CD14-positive monocyte (primary cell): ENCODE measurements at regions not wholly inside any gene's neighbourhood (a gene's known extent, or its start where the extent isn't known, plus 50 kb on each side); places are given as distances from the start of the nearest gene placed in this dataset.

Experiments
- DNase-seq, 3 donors: peaks; one replicate each; pipeline ENCODE4 v3.0.0-alpha.2; 2011 to 2022
- H2AFZ ChIP-seq: 2 replicates; pipeline ENCODE4 v1.6.0; 2012; ENCODE audit warnings: mild to moderate bottlenecking, low read depth, low read length, inconsistent platforms; ENCODE audit not compliant: insufficient read depth, poor library complexity, severe bottlenecking
- H3K27ac ChIP-seq, 2 donors: 1 replicate in 1 of 2; 2 replicates in 1 of 2; pipeline ENCODE4 v1.5.1; 2012 to 2013; ENCODE audit warnings: low read length in 2 of 2, control low read depth in 1 of 2, inconsistent platforms in 1 of 2, low read depth in 1 of 2, mild to moderate bottlenecking in 1 of 2
- H3K27me3 ChIP-seq, 2 donors: one replicate each; pipeline versions ENCODE4 v1.6.0 to v1.6.1; 2011 to 2013; ENCODE audit warnings: low read length in 2 of 2; ENCODE audit not compliant: control insufficient read depth in 2 of 2, insufficient read depth in 2 of 2
- H3K36me3 ChIP-seq, 2 donors: replicated peaks in 1 of 2; 1 replicate in 1 of 2; 2 replicates in 1 of 2; pipeline versions ENCODE4 v1.5.1 to v1.6.1; 2012 to 2013; ENCODE audit warnings: low read length in 2 of 2, control low read depth in 1 of 2, inconsistent platforms in 1 of 2, mild to moderate bottlenecking in 1 of 2; ENCODE audit not compliant: insufficient read depth in 2 of 2, control insufficient read depth in 1 of 2
- H3K4me1 ChIP-seq, 2 donors: 1 replicate in 1 of 2; 2 replicates in 1 of 2; pipeline versions ENCODE4 v1.5.1 to v1.6.1; 2012 to 2013; ENCODE audit warnings: low read length in 2 of 2, control low read depth in 1 of 2, inconsistent platforms in 1 of 2, mild to moderate bottlenecking in 1 of 2, moderate library complexity in 1 of 2; ENCODE audit not compliant: insufficient read depth in 2 of 2, control insufficient read depth in 1 of 2
- H3K4me2 ChIP-seq: replicated peaks from 2 replicates; pipeline ENCODE3; 2012; ENCODE audit warnings: low read length, moderate library complexity, mild to moderate bottlenecking; ENCODE audit not compliant: poor library complexity, severe bottlenecking; ENCODE audit errors: extremely low read depth
- H3K4me3 ChIP-seq, 3 experiments: fragments of 200-600 bp in 1 of 3; sonication (generic) in 1 of 3; replicated peaks in 1 of 3; 1 replicate in 2 of 3; 2 replicates in 1 of 3; pipeline ENCODE4 v1.5.1; 2011 to 2013; ENCODE audit warnings: low read length in 3 of 3, mild to moderate bottlenecking in 3 of 3, control low read depth in 2 of 3, low read depth in 2 of 3, inconsistent platforms in 1 of 3, moderate library complexity in 1 of 3
- H3K79me2 ChIP-seq: 2 replicates; pipeline ENCODE4 v1.6.0; 2012; ENCODE audit warnings: mild to moderate bottlenecking, control low read depth, inconsistent platforms, low read length, moderate library complexity; ENCODE audit not compliant: insufficient read depth
- H3K9ac ChIP-seq: 2 replicates; pipeline ENCODE4 v1.6.0; 2017; ENCODE audit warnings: low read length, mild to moderate bottlenecking; ENCODE audit not compliant: insufficient read depth, poor library complexity, severe bottlenecking
- H3K9me3 ChIP-seq, 2 donors: replicated peaks in 1 of 2; 1 replicate in 1 of 2; 2 replicates in 1 of 2; pipeline versions ENCODE4 v1.5.1 to v1.6.1; 2012 to 2013; ENCODE audit warnings: low read length in 2 of 2, control low read depth in 1 of 2; ENCODE audit not compliant: control insufficient read depth in 1 of 2, insufficient read depth in 1 of 2
- H4K20me1 ChIP-seq: 2 replicates; pipeline ENCODE4 v1.6.0; 2012; ENCODE audit warnings: mild to moderate bottlenecking, low read length, control low read depth, moderate library complexity; ENCODE audit not compliant: insufficient read depth
- H3K27ac Mint-ChIP-seq, 7 donors: one replicate each; pipeline ENCODE4 v1.8.0; 2020; ENCODE audit warnings: mild to moderate bottlenecking in 7 of 7, mixed read lengths in 7 of 7, moderate library complexity in 6 of 7, inconsistent platforms in 2 of 7
- H3K27me3 Mint-ChIP-seq, 3 donors: one replicate each; pipeline ENCODE4 v1.8.0; 2021 to 2022; ENCODE audit warnings: low read depth in 3 of 3, mild to moderate bottlenecking in 3 of 3, mixed read lengths in 3 of 3, moderate library complexity in 3 of 3, inconsistent platforms in 1 of 3
- H3K36me3 Mint-ChIP-seq, 2 donors: one replicate each; pipeline ENCODE4 v1.8.0; 2020; ENCODE audit warnings: mixed read lengths in 2 of 2, inconsistent platforms in 1 of 2, mild to moderate bottlenecking in 1 of 2
- H3K4me1 Mint-ChIP-seq: one replicate; pipeline ENCODE4 v1.8.0; 2020; ENCODE audit warnings: mild to moderate bottlenecking, mixed read lengths
- H3K4me3 Mint-ChIP-seq, 2 donors: one replicate each; pipeline ENCODE4 v1.8.0; 2020; ENCODE audit warnings: mild to moderate bottlenecking in 2 of 2, mixed read lengths in 2 of 2, moderate library complexity in 1 of 2
- H3K9me3 Mint-ChIP-seq, 7 donors: one replicate each; pipeline ENCODE4 v1.8.0; 2020 to 2022; ENCODE audit warnings: mixed read lengths in 7 of 7, mild to moderate bottlenecking in 6 of 7, moderate library complexity in 6 of 7, inconsistent platforms in 2 of 7
- WGBS: methylation state at CpG from one replicate; pipeline ENCODE4 v1.1.5; 2013; ENCODE audit warnings: missing lambda C conversion rate; ENCODE audit not compliant: insufficient coverage; 5-methylcytosine and 5-hydroxymethylcytosine counted together
- intact Hi-C, 2 donors: fragments of 100-400 bp; cut with micrococcal nuclease; formaldehyde crosslinking; loops; one replicate each; pipeline versions ENCODE4 v1.15.0 to v1.15.1; 2023
- TF ChIP-seq, protein P1 (sequence below): fragments of 200-600 bp; IDR thresholded peaks from one replicate; pipeline ENCODE4 v1.8.0; 2022; ENCODE audit warnings: antibody characterized with exemption, mild to moderate bottlenecking

DNA sequence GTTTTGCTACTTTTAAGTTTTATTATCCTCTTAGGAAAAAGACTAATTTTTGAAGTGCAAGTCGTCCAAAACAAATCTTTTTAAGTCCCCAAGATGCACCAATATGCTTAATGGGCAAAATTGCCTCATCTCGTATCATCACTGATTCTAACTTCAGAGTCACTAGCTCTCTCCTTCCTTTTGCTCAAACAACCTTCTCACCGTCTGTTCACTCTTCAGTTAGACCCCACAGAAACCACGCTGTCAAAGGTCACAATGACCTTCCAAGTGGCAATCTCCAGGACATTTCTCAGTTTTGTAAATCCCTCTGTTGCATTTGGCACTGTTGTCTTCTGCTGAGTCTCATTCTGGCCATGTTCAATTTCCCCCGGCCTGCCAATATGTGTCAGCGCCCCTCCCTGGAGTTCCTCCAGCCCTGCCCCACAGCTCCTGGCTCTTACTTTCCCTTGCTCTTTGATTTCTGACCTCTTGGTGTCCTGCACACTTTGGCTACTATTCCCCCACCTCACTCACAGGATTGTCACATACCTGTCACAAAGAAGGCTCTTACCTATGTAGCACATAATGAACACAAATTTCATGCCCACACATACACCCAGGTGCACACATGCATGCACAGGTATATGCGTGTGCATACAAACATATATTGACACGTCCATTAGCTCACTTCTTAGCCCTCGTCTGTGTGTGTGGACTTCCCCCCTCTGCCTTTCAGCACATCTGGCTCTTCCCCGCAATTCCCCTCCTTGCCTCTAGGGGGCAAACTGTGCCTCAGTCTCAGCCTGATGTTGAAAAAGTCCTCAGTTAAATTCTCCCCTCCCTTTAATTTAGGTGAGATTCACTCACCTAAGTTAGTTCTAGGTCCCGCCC, 354.0 kb upstream of the DUSP10 start:
- H3K27me3 ChIP-seq: no peaks in the 10 kb centered on the region
- H3K79me2 ChIP-seq: no peaks in the 10 kb centered on the region
- TF ChIP-seq, protein P1, sequence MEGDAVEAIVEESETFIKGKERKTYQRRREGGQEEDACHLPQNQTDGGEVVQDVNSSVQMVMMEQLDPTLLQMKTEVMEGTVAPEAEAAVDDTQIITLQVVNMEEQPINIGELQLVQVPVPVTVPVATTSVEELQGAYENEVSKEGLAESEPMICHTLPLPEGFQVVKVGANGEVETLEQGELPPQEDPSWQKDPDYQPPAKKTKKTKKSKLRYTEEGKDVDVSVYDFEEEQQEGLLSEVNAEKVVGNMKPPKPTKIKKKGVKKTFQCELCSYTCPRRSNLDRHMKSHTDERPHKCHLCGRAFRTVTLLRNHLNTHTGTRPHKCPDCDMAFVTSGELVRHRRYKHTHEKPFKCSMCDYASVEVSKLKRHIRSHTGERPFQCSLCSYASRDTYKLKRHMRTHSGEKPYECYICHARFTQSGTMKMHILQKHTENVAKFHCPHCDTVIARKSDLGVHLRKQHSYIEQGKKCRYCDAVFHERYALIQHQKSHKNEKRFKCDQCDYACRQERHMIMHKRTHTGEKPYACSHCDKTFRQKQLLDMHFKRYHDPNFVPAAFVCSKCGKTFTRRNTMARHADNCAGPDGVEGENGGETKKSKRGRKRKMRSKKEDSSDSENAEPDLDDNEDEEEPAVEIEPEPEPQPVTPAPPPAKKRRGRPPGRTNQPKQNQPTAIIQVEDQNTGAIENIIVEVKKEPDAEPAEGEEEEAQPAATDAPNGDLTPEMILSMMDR: peak; percentile 92
- no peak overlapping the region for H3K4me3 ChIP-seq
- H3K27ac ChIP-seq: no peak overlapping the region
- H3K4me1 Mint-ChIP-seq: no peaks in the 10 kb centered on the region
- H3K27me3 Mint-ChIP-seq: peaks cover 0 to 1% (median 0%) of the 10 kb centered on the region in 3 donors
- H2AFZ ChIP-seq: no peak overlapping the region
- H3K36me3 ChIP-seq: no peaks in the 10 kb centered on the region
- H3K4me1 ChIP-seq: no peaks in the 10 kb centered on the region
- no peak overlapping the region for H3K9ac ChIP-seq
- no peaks in the 10 kb centered on the region for H3K9me3 Mint-ChIP-seq
- 64% methylated on average over 10 of the region's 11 CpGs for WGBS
- no peak overlapping the region for H3K4me3 Mint-ChIP-seq
- H3K27ac Mint-ChIP-seq: no peak overlapping the region
- no peaks in the 10 kb centered on the region for H4K20me1 ChIP-seq
- no peaks in the 10 kb centered on the region for H3K36me3 Mint-ChIP-seq
- no peak overlapping the region for H3K4me2 ChIP-seq
- peak; percentile 18 to 39 (median 34) for DNase-seq
- intact Hi-C loops: no loop called here
- no peaks in the 10 kb centered on the region for H3K9me3 ChIP-seq

DNA sequence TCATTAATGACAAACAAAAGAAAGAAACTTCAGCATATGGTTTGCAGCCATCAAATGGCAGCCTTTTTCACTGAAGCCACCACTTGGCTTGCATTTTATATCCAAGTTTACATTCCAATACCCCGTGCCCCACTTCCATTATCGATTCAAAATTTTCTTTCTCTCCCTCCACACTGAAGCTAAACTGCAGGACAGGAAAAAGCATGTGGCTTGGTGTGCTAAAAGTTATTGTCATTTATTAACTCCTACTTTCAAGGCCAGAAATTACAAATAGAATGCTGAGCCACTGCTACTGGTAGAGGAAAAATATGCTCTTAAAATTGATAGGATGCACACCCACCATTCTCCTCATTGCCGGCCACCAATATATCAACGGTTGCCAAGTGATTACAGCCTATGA, 351.6 kb upstream of the DUSP10 start:
- no peak overlapping the region for H3K4me2 ChIP-seq
- H3K4me1 ChIP-seq: no peaks in the 10 kb centered on the region
- H3K36me3 ChIP-seq: no peaks in the 10 kb centered on the region
- Mint-ChIP-seq H3K27me3 (peaks cover 0 to 1% (median 0%) of the 10 kb centered on the region in 3 donors), H3K4me1 (no peaks in the 10 kb centered on the region), H3K36me3 (no peaks in the 10 kb centered on the region), H3K4me3 (no peak overlapping the region), H3K9me3 (peaks cover 0 to 2% (median 0%) of the 10 kb centered on the region in 7 donors), H3K27ac (no peak overlapping the region)
- H4K20me1 ChIP-seq: no peaks in the 10 kb centered on the region
- H3K4me3 ChIP-seq: no peak overlapping the region
- H3K9ac ChIP-seq: no peak overlapping the region
- H3K27ac ChIP-seq: no peak overlapping the region
- H3K79me2 ChIP-seq: no peaks in the 10 kb centered on the region
- H3K27me3 ChIP-seq: no peaks in the 10 kb centered on the region
- DNase-seq: no peak
- H3K9me3 ChIP-seq: no peaks in the 10 kb centered on the region
- TF ChIP-seq, protein P1: no peak
- no CpG with 5 or more reads among the region's 4 CpGs for WGBS
- H2AFZ ChIP-seq: no peak overlapping the region
- intact Hi-C loops: no loop called here
